ENCODE measurements at regions not wholly inside any gene's neighbourhood (a gene's known extent, or its start where the extent isn't known, plus 50 kb on each side); places are given as distances from the start of the nearest gene placed in this dataset.

DNA sequence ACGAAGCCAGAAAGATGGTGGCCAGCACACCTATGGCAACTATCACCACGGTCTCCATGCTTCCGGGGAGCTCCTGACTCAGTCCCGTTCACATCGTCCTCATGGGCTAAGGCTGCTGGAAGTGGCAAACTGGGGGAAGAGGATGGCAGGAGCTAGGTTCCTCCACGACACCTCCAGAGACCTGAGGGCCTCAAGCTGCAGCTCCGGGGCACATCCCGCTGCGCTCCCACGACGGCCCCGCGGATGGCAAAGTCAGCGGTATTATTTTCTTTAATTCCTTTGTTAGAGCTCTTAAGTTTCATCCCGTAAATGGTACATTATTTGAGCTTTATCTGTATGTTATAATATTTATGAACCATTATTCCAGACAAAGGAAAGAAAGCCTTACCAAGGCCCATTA lies 190.5 kb downstream of the DACT1 start:
- Histone ChIP-seq H3K4me1 (ENCODE audit: control insufficient read depth, insufficient read depth, low read length) (peaks cover 4% of the 10 kb centered on the region), H3K27ac (ENCODE audit: low read depth, low read length) (no peak overlapping the region), H3K4me3 (ENCODE audit: low read length) (no peak overlapping the region), H3K27me3 (ENCODE audit: control insufficient read depth, insufficient read depth, low read length) (no peaks in the 10 kb centered on the region), H3K9ac (ENCODE audit: low read length) (no peak overlapping the region), H3K36me3 (ENCODE audit: control insufficient read depth, insufficient read depth, low read length) (no peaks in the 10 kb centered on the region)

DNA sequence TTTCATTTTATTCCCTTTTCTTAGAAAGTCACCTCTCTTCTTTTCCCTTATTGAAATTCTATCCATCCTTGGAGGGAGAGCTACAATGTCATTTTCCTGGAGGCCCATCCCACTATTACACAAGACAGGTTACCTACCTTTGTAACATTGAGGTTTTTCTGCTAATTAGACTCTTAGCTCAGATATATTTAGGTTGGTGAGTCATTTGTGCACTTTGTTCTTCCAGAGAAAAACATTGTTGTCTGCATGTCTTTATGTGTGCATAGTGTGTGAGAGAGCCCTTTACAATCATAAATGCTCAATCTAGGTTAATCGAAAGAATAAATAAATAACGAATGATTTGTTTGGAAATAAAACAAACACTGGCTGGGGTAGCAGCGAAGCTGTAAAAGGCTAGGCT lies 191.8 kb downstream of the DACT1 start:
- Histone ChIP-seq H3K27ac (ENCODE audit: low read depth, low read length) (no peak overlapping the region), H3K9ac (ENCODE audit: low read length) (no peak overlapping the region), H3K4me1 (ENCODE audit: control insufficient read depth, insufficient read depth, low read length) (peaks cover 4% of the 10 kb centered on the region), H3K4me3 (ENCODE audit: low read length) (no peak overlapping the region), H3K36me3 (ENCODE audit: control insufficient read depth, insufficient read depth, low read length) (no peaks in the 10 kb centered on the region), H3K27me3 (ENCODE audit: control insufficient read depth, insufficient read depth, low read length) (no peaks in the 10 kb centered on the region)

DNA sequence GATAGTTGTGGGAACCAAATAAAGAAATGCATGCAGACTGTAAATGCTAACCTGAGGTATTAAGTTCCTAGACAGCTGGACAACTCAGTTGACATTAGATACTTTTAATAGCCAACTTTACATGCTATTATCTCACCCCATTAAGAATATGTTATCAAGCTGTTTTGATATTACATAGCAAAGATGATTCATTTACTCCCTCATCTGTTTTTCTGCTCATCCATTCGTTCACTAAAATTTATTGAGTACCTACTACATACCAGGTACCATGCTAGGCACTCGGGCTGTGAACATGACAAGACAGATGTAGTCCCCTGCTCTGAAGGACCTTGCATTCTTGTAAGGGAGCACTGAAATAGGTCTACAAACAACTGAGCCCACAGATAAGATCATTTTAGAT lies 192.4 kb downstream of the DACT1 start:
- H3K4me3 ChIP-seq (ENCODE audit: low read length), result no peak overlapping the region
- H3K9ac ChIP-seq (ENCODE audit: low read length), result no peak overlapping the region
- no peaks in the 10 kb centered on the region for H3K27me3 ChIP-seq (ENCODE audit: control insufficient read depth, insufficient read depth, low read length)
- peaks cover 4% of the 10 kb centered on the region for H3K4me1 ChIP-seq (ENCODE audit: control insufficient read depth, insufficient read depth, low read length)
- no peak overlapping the region for H3K27ac ChIP-seq (ENCODE audit: low read depth, low read length)
- no peaks in the 10 kb centered on the region for H3K36me3 ChIP-seq (ENCODE audit: control insufficient read depth, insufficient read depth, low read length)

DNA sequence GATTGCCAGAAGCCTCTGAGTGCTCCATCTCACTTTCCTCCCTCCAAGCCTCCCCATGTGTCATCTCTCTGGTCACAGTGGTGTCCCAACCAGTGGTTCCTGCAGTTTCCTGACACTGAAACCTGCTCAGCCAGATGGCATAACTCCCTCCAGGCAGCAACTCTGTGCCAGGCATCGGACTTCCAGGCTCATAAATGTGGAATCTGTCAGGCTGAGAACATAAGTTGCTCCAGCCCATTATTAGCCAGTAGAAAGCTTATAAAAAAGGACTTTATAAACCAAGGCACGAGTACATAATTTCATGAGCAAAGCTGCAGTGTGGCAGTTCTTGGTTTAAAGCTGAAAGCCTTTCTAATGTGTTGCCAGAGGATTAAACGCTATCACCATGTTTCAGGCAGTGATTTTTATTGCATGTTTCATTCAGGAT lies 194.3 kb downstream of the DACT1 start:
- Histone ChIP-seq H3K36me3 (ENCODE audit: control insufficient read depth, insufficient read depth, low read length) (no peaks in the 10 kb centered on the region), H3K9ac (ENCODE audit: low read length) (no peak overlapping the region), H3K27me3 (ENCODE audit: control insufficient read depth, insufficient read depth, low read length) (no peaks in the 10 kb centered on the region), H3K27ac (ENCODE audit: low read depth, low read length) (no peak overlapping the region), H3K4me3 (ENCODE audit: low read length) (no peak overlapping the region), H3K4me1 (ENCODE audit: control insufficient read depth, insufficient read depth, low read length) (peaks cover 4% of the 10 kb centered on the region)

DNA sequence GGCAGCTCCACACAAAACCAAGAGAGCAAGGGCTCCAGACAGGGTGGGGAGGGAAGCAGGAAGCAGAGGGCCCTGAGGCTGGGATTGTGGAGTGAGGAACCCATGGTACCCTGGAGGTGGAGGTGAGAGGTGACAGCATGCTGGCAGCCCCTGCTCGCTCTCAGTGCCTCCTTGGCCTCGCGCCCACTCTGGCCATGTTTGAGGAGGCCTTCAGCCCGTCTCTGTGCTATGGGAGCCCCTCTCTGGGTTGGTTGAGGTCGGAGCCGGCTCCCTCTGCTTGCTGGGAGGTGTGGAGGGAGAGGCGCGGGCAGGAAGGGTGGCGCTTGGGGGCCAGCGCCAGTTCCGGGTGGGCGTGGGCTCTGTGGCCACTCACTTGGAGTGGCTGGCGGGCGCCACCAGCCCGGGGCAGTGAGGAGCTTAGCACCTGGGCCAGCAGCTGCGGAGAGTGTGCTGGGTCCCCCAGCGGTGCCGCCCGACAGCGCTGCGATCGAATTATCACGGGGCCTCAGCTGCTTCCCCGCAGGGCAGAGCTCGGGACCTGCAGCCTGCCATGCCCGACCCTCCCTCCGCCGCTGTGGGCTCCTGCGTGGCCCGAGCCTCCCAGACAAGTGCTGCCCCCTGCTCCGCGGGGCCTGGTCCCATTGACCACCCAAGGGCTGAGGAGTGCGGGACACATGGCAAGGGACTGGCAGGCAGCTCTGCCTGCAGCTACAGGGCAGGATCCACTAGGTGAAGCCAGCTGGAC lies 196.0 kb downstream of the DACT1 start:
- H3K4me3 ChIP-seq (ENCODE audit: low read length), result no peak overlapping the region
- H3K36me3 ChIP-seq (ENCODE audit: control insufficient read depth, insufficient read depth, low read length), result no peaks in the 10 kb centered on the region
- no peaks in the 10 kb centered on the region for H3K27me3 ChIP-seq (ENCODE audit: control insufficient read depth, insufficient read depth, low read length)
- H3K27ac ChIP-seq (ENCODE audit: low read depth, low read length), result no peak overlapping the region
- H3K9ac ChIP-seq (ENCODE audit: low read length), result no peak overlapping the region
- H3K4me1 ChIP-seq (ENCODE audit: control insufficient read depth, insufficient read depth, low read length), result peaks cover 4% of the 10 kb centered on the region

DNA sequence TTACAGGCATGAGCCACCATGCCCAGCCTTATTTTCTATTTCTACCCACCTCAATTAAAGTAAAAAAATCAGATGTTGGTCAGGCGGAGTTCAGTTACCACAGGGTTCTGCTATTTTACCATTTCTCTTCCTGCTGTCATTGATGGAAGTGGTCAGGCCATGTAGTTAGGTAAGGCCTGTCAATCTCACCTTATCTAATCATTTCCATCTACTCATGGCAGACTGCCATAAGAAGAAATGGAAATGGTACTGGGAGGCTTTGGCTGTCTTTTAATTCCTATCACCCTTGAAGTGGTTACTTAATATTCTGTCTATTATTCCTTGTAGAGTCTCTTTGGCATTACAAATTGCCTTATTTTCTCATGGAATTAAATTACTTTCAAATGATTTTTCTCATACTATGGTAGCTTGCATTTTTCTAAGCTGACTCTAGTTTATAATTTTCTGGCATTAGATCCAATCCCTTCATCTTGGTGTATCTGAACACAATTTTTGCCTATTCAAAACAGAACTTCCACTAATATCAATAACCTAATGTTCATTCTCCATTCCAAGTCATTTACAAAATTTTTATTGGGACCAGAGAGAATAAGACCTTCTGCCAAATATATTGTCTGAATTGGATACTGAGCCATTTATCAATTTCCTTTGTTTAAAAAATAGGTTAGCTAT lies 198.7 kb downstream of the DACT1 start:
- no peaks in the 10 kb centered on the region for H3K27me3 ChIP-seq (ENCODE audit: control insufficient read depth, insufficient read depth, low read length)
- no peak overlapping the region for H3K9ac ChIP-seq (ENCODE audit: low read length)
- H3K4me1 ChIP-seq (ENCODE audit: control insufficient read depth, insufficient read depth, low read length), result peaks cover 7% of the 10 kb centered on the region
- no peaks in the 10 kb centered on the region for H3K36me3 ChIP-seq (ENCODE audit: control insufficient read depth, insufficient read depth, low read length)
- H3K4me3 ChIP-seq (ENCODE audit: low read length), result no peak overlapping the region
- no peak overlapping the region for H3K27ac ChIP-seq (ENCODE audit: low read depth, low read length)

DNA sequence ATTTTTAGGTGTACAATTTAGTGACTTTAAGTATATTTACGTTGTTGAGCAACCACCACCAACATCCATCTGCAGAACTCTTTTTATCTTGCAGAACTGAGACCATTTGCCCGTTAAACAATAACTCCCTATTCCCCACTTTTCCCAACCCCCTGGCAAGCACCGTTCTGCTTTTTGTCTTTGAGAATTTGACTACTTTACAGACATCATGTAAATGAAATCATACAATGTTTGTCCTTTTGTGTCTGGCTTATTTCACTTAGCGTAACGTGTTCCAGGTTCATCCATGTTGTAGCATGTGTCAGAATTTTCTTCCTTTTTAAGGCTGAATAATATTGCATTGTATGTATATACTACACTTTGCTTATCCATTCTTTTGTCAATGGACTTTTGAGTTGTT lies 201.5 kb downstream of the DACT1 start:
- H3K9ac ChIP-seq (ENCODE audit: low read length), result no peak overlapping the region
- H3K4me1 ChIP-seq (ENCODE audit: control insufficient read depth, insufficient read depth, low read length), result peaks cover 3% of the 10 kb centered on the region
- H3K36me3 ChIP-seq (ENCODE audit: control insufficient read depth, insufficient read depth, low read length), result no peaks in the 10 kb centered on the region
- no peak overlapping the region for H3K4me3 ChIP-seq (ENCODE audit: low read length)
- no peaks in the 10 kb centered on the region for H3K27me3 ChIP-seq (ENCODE audit: control insufficient read depth, insufficient read depth, low read length)
- no peak overlapping the region for H3K27ac ChIP-seq (ENCODE audit: low read depth, low read length)

DNA sequence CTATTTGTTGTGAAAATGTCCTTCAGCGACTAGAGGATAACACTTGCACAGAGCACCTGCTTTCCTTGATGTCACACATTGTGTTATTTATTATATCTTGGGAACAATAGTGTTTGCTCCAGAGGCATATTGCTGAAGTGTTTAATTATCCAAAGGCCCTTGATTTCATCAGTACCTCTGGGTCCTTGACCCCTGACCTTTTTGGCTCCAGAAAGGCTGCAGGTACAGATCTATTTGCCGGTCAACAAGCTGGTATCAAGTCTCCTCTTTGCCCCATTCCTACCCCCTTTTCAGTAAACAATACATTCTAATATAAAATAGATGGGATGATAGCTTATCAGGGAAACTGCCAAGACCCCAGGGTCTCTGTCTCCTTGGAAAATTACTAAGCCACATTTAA lies 206.8 kb downstream of the DACT1 start:
- Histone ChIP-seq H3K4me3 (ENCODE audit: low read length) (no peak overlapping the region), H3K27me3 (ENCODE audit: control insufficient read depth, insufficient read depth, low read length) (no peaks in the 10 kb centered on the region), H3K36me3 (ENCODE audit: control insufficient read depth, insufficient read depth, low read length) (no peaks in the 10 kb centered on the region), H3K27ac (ENCODE audit: low read depth, low read length) (no peak overlapping the region), H3K4me1 (ENCODE audit: control insufficient read depth, insufficient read depth, low read length) (no peaks in the 10 kb centered on the region), H3K9ac (ENCODE audit: low read length) (no peak overlapping the region)

DNA sequence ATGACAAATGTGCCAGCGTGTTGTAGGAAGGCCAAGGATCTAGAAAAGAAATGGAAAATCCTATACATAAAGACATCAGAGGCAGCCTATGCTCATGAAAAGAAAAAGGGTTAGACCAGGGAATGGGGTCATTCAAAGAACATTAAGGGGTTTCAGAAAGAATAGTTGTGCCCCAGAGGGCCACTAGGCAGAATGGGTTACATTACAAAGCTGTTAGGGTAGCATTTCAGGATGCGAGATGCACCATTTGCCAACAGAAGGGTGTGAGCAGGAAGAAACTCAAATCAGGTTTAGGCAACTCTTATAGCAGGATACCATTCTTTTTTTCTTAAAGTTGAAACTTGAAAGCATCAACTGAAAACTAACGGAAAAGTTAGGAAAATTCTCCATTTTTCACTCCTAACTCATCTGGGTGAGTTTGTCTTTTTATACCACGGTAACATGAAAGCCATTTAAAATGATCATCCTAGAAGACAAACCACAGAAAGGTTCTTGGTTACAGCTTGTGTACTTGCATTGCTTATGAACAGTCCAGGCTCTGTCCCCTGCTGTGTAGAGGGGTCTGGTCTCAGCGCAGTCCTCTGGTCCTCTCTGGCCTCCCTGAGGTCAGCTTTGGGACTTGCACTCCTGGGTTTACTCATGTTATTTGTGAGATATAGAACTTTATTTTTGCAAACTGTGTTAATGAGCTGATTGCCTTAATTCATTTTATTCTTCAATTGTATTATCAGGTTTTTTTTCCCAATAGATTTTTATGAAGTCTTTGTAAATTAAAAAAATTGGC lies 209.1 kb downstream of the DACT1 start:
- Histone ChIP-seq H3K4me3 (ENCODE audit: low read length) (no peak overlapping the region), H3K36me3 (ENCODE audit: control insufficient read depth, insufficient read depth, low read length) (no peaks in the 10 kb centered on the region), H3K9ac (ENCODE audit: low read length) (no peak overlapping the region), H3K4me1 (ENCODE audit: control insufficient read depth, insufficient read depth, low read length) (no peaks in the 10 kb centered on the region), H3K27ac (ENCODE audit: low read depth, low read length) (no peak overlapping the region), H3K27me3 (ENCODE audit: control insufficient read depth, insufficient read depth, low read length) (no peaks in the 10 kb centered on the region)

DNA sequence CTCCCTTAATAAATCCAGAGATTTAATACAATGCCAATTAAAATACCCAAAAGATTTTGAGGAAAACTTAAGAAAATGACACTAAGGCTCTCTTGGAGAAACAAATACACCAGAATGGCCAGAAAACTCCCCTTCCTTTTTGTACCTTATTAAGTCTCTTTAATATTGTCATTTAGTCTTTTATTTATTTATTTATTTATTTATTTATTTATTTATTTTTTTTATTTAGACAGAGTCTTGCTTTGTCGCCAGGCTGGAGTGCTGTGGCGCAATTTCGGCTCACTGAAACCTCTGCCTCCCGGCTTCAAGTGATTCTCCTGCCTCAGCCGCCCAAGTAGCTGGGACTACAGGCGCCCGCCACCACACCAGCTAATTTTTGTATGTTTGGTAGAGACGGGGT lies 210.6 kb downstream of the DACT1 start:
- H3K9ac ChIP-seq (ENCODE audit: low read length), result no peak overlapping the region
- no peaks in the 10 kb centered on the region for H3K36me3 ChIP-seq (ENCODE audit: control insufficient read depth, insufficient read depth, low read length)
- no peaks in the 10 kb centered on the region for H3K4me1 ChIP-seq (ENCODE audit: control insufficient read depth, insufficient read depth, low read length)
- H3K27ac ChIP-seq (ENCODE audit: low read depth, low read length), result no peak overlapping the region
- no peaks in the 10 kb centered on the region for H3K27me3 ChIP-seq (ENCODE audit: control insufficient read depth, insufficient read depth, low read length)
- H3K4me3 ChIP-seq (ENCODE audit: low read length), result no peak overlapping the region

DNA sequence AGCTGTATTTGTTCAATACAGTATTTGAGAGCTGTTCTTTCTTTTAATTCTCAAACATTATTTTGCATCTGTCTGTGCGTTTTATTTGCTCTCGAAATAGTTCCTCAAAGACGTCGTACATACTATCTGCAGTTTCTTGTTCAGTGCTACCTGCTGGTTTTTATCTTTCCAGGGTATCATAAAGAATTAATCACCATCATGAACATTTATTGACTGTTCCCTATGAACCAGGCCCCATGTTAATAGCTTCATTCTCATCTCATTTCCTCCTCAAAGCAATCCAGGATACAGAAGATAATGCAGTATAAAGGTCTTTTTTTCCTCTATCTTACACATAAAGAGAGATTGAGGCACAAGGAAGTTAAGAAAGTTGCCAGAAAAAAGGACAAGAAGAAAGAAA lies 211.8 kb downstream of the DACT1 start:
- no peaks in the 10 kb centered on the region for H3K36me3 ChIP-seq (ENCODE audit: control insufficient read depth, insufficient read depth, low read length)
- no peaks in the 10 kb centered on the region for H3K4me1 ChIP-seq (ENCODE audit: control insufficient read depth, insufficient read depth, low read length)
- no peak overlapping the region for H3K4me3 ChIP-seq (ENCODE audit: low read length)
- H3K27ac ChIP-seq (ENCODE audit: low read depth, low read length), result no peak overlapping the region
- no peak overlapping the region for H3K9ac ChIP-seq (ENCODE audit: low read length)
- H3K27me3 ChIP-seq (ENCODE audit: control insufficient read depth, insufficient read depth, low read length), result no peaks in the 10 kb centered on the region

DNA sequence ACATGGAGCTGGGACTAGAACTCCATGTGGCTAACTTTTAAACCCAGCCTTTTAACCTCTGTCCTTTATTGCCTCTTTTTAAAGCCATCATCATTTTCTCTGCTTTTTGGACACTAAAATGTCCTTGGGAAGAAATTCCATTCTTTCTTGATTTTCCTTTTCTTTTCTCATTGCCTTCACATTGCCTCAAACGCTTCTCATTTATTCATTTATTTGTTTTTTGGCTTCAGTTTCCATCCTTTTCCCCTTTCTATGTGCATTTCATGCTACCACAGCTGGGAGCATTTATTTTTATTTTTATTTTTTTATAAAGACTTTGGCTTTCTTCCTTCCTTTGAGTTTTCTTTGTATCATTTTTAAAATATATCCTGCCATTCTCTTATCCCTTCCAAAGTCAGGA lies 212.2 kb downstream of the DACT1 start:
- no peak overlapping the region for H3K9ac ChIP-seq (ENCODE audit: low read length)
- H3K27ac ChIP-seq (ENCODE audit: low read depth, low read length), result no peak overlapping the region
- H3K4me1 ChIP-seq (ENCODE audit: control insufficient read depth, insufficient read depth, low read length), result no peaks in the 10 kb centered on the region
- no peak overlapping the region for H3K4me3 ChIP-seq (ENCODE audit: low read length)
- no peaks in the 10 kb centered on the region for H3K36me3 ChIP-seq (ENCODE audit: control insufficient read depth, insufficient read depth, low read length)
- no peaks in the 10 kb centered on the region for H3K27me3 ChIP-seq (ENCODE audit: control insufficient read depth, insufficient read depth, low read length)
